ENCODE measurements at regions not wholly inside any gene's neighbourhood (a gene's known extent, or its start where the extent isn't known, plus 50 kb on each side); places are given as distances from the start of the nearest gene placed in this dataset.

DNA sequence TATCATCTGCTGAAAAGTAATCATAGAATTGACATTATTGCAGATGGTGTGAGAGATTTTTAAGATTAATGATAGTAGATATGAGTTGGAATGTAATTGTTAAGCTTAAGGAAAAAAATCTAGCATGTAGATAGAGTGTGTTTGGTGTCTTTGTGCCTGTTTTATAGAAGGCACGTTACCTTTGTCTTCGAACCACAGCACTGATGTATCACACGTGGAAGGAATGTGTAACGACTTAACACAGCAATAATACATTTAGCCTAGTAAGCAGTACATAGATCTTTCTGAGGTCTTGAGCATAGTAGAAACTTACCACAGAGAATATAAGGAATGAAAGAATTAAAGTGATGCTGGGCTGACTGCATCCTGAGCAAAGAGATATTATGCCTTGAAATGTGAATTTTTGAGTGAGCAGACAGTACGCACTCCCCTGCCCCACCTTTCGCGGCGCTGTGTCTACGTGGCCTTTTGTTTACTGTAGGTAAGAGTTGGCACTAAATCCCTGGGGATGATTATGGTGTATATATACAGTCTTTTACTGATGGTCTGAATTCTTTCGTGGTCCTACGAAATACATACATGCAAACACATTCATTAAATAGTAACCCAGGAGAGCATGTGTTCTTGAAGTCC, 217.6 kb upstream of the TOPAZ1 start (continued):
- no peak for TF ChIP-seq POLR2AphosphoS5 (IDR thresholded peaks at IDR 0.05; ENCODE audit: low read depth)
- no peak for TF ChIP-seq REST (IDR thresholded peaks at IDR 0.05; ENCODE audit: unreplicated experiment)

DNA sequence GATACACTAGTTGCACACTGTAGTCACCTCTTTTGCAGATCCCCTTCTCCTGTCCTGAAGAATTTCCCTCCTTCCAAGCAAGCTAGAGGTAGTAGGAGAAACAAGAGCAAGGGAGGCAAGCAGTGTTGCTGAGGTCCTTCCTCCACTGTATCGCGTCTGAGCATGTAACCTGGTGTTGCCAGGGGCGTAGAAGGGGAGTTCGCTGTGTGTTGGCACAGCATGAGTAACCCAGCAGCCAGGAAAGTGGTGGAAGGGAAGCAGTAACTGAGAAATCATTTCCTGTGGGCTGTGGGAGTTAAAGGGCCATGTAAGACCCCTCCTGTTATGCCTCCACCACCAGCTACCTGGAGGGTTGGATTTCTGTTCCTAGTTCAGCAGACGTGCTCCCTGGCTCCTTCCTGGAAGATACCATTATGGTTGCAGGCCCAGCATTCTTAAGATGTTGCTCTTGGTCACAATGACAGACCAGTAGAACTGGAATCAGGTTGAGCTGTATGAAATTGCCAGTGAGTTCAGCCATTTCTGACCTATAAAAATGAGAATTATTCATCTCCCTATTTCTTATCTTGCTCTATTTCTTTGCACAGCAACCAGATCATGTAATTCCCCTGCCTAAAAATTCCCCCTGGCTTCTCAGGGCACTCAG, 215.3 kb upstream of the TOPAZ1 start:
- Mint-ChIP-seq H3K4me3 (no peak overlapping the region), H3K36me3 (ENCODE audit: low read depth) (no peaks in the 10 kb centered on the region), H3K27me3 (ENCODE audit: insufficient read depth, low read depth, poor library complexity) (peaks cover 14% of the 10 kb centered on the region), H3K4me1 (peaks cover 29% of the 10 kb centered on the region), H3K27ac (no peak overlapping the region), H3K9me3 (no peaks in the 10 kb centered on the region)
- no peak overlapping the region for H3K4me3 ChIP-seq
- no peaks in the 10 kb centered on the region for H3F3A ChIP-seq (replicated peaks; ENCODE audit: low read depth)
- peaks cover 19% of the 10 kb centered on the region for H3K27me3 ChIP-seq (ENCODE audit: insufficient read depth)
- no peaks in the 10 kb centered on the region for H3K79me2 ChIP-seq (replicated peaks; ENCODE audit: insufficient read depth)
- no peak overlapping the region for H3K27ac ChIP-seq (ENCODE audit: low read depth)
- peaks cover 20% of the 10 kb centered on the region for H3K4me1 ChIP-seq (ENCODE audit: insufficient read depth)
- H3K4me2 ChIP-seq: no peak overlapping the region
- H3K9me2 ChIP-seq (ENCODE audit: insufficient read depth): no peaks in the 10 kb centered on the region
- DNase-seq (ENCODE audit: low spot score) (no peak), ATAC-seq (no peak)
- peaks cover 5% of the 10 kb centered on the region; the same call in 1 of the 2 replicates for H4K20me1 ChIP-seq (replicated peaks; ENCODE audit: insufficient read depth)
- H3K36me3 ChIP-seq (ENCODE audit: insufficient read depth): no peaks in the 10 kb centered on the region
- H2AFZ ChIP-seq: no peak overlapping the region
- TF ChIP-seq REST (IDR thresholded peaks at IDR 0.05; ENCODE audit: unreplicated experiment) (no peak), POLR2AphosphoS5 (IDR thresholded peaks at IDR 0.05; ENCODE audit: low read depth) (no peak), JUNB (IDR thresholded peaks at IDR 0.05; ENCODE audit: unreplicated experiment) (no peak), NANOG (IDR thresholded peaks at IDR 0.05; ENCODE audit: borderline replicate concordance) (no peak), ZNF331 (CRISPR knock-in tag; IDR thresholded peaks at IDR 0.05; ENCODE audit: low read depth) (no peak), CREB1 (CRISPR knock-in tag; IDR thresholded peaks at IDR 0.05; ENCODE audit: low read depth) (no peak), ZNF114 (CRISPR knock-in tag; IDR thresholded peaks at IDR 0.05) (no peak)
- TF ChIP-seq, protein P1, sequence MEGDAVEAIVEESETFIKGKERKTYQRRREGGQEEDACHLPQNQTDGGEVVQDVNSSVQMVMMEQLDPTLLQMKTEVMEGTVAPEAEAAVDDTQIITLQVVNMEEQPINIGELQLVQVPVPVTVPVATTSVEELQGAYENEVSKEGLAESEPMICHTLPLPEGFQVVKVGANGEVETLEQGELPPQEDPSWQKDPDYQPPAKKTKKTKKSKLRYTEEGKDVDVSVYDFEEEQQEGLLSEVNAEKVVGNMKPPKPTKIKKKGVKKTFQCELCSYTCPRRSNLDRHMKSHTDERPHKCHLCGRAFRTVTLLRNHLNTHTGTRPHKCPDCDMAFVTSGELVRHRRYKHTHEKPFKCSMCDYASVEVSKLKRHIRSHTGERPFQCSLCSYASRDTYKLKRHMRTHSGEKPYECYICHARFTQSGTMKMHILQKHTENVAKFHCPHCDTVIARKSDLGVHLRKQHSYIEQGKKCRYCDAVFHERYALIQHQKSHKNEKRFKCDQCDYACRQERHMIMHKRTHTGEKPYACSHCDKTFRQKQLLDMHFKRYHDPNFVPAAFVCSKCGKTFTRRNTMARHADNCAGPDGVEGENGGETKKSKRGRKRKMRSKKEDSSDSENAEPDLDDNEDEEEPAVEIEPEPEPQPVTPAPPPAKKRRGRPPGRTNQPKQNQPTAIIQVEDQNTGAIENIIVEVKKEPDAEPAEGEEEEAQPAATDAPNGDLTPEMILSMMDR (conservative IDR thresholded peaks at IDR 0.05; ENCODE audit: low read depth in 2 of 2): no peak
